CD14-positive monocyte (primary cell): ENCODE measurements at regions not wholly inside any gene's neighbourhood (a gene's known extent, or its start where the extent isn't known, plus 50 kb on each side); places are given as distances from the start of the nearest gene placed in this dataset.

Experiments
- DNase-seq, 3 donors: peaks; one replicate each; pipeline ENCODE4 v3.0.0-alpha.2; 2011 to 2022
- H2AFZ ChIP-seq: 2 replicates; pipeline ENCODE4 v1.6.0; 2012; ENCODE audit warnings: mild to moderate bottlenecking, low read depth, low read length, inconsistent platforms; ENCODE audit not compliant: insufficient read depth, poor library complexity, severe bottlenecking
- H3K27ac ChIP-seq, 2 donors: 1 replicate in 1 of 2; 2 replicates in 1 of 2; pipeline ENCODE4 v1.5.1; 2012 to 2013; ENCODE audit warnings: low read length in 2 of 2, control low read depth in 1 of 2, inconsistent platforms in 1 of 2, low read depth in 1 of 2, mild to moderate bottlenecking in 1 of 2
- H3K27me3 ChIP-seq, 2 donors: one replicate each; pipeline versions ENCODE4 v1.6.0 to v1.6.1; 2011 to 2013; ENCODE audit warnings: low read length in 2 of 2; ENCODE audit not compliant: control insufficient read depth in 2 of 2, insufficient read depth in 2 of 2
- H3K36me3 ChIP-seq, 2 donors: replicated peaks in 1 of 2; 1 replicate in 1 of 2; 2 replicates in 1 of 2; pipeline versions ENCODE4 v1.5.1 to v1.6.1; 2012 to 2013; ENCODE audit warnings: low read length in 2 of 2, control low read depth in 1 of 2, inconsistent platforms in 1 of 2, mild to moderate bottlenecking in 1 of 2; ENCODE audit not compliant: insufficient read depth in 2 of 2, control insufficient read depth in 1 of 2
- H3K4me1 ChIP-seq, 2 donors: 1 replicate in 1 of 2; 2 replicates in 1 of 2; pipeline versions ENCODE4 v1.5.1 to v1.6.1; 2012 to 2013; ENCODE audit warnings: low read length in 2 of 2, control low read depth in 1 of 2, inconsistent platforms in 1 of 2, mild to moderate bottlenecking in 1 of 2, moderate library complexity in 1 of 2; ENCODE audit not compliant: insufficient read depth in 2 of 2, control insufficient read depth in 1 of 2
- H3K4me2 ChIP-seq: replicated peaks from 2 replicates; pipeline ENCODE3; 2012; ENCODE audit warnings: low read length, moderate library complexity, mild to moderate bottlenecking; ENCODE audit not compliant: poor library complexity, severe bottlenecking; ENCODE audit errors: extremely low read depth
- H3K4me3 ChIP-seq, 3 experiments: fragments of 200-600 bp in 1 of 3; sonication (generic) in 1 of 3; replicated peaks in 1 of 3; 1 replicate in 2 of 3; 2 replicates in 1 of 3; pipeline ENCODE4 v1.5.1; 2011 to 2013; ENCODE audit warnings: low read length in 3 of 3, mild to moderate bottlenecking in 3 of 3, control low read depth in 2 of 3, low read depth in 2 of 3, inconsistent platforms in 1 of 3, moderate library complexity in 1 of 3
- H3K79me2 ChIP-seq: 2 replicates; pipeline ENCODE4 v1.6.0; 2012; ENCODE audit warnings: mild to moderate bottlenecking, control low read depth, inconsistent platforms, low read length, moderate library complexity; ENCODE audit not compliant: insufficient read depth
- H3K9ac ChIP-seq: 2 replicates; pipeline ENCODE4 v1.6.0; 2017; ENCODE audit warnings: low read length, mild to moderate bottlenecking; ENCODE audit not compliant: insufficient read depth, poor library complexity, severe bottlenecking
- H3K9me3 ChIP-seq, 2 donors: replicated peaks in 1 of 2; 1 replicate in 1 of 2; 2 replicates in 1 of 2; pipeline versions ENCODE4 v1.5.1 to v1.6.1; 2012 to 2013; ENCODE audit warnings: low read length in 2 of 2, control low read depth in 1 of 2; ENCODE audit not compliant: control insufficient read depth in 1 of 2, insufficient read depth in 1 of 2
- H4K20me1 ChIP-seq: 2 replicates; pipeline ENCODE4 v1.6.0; 2012; ENCODE audit warnings: mild to moderate bottlenecking, low read length, control low read depth, moderate library complexity; ENCODE audit not compliant: insufficient read depth
- H3K27ac Mint-ChIP-seq, 7 donors: one replicate each; pipeline ENCODE4 v1.8.0; 2020; ENCODE audit warnings: mild to moderate bottlenecking in 7 of 7, mixed read lengths in 7 of 7, moderate library complexity in 6 of 7, inconsistent platforms in 2 of 7
- H3K27me3 Mint-ChIP-seq, 3 donors: one replicate each; pipeline ENCODE4 v1.8.0; 2021 to 2022; ENCODE audit warnings: low read depth in 3 of 3, mild to moderate bottlenecking in 3 of 3, mixed read lengths in 3 of 3, moderate library complexity in 3 of 3, inconsistent platforms in 1 of 3
- H3K36me3 Mint-ChIP-seq, 2 donors: one replicate each; pipeline ENCODE4 v1.8.0; 2020; ENCODE audit warnings: mixed read lengths in 2 of 2, inconsistent platforms in 1 of 2, mild to moderate bottlenecking in 1 of 2
- H3K4me1 Mint-ChIP-seq: one replicate; pipeline ENCODE4 v1.8.0; 2020; ENCODE audit warnings: mild to moderate bottlenecking, mixed read lengths
- H3K4me3 Mint-ChIP-seq, 2 donors: one replicate each; pipeline ENCODE4 v1.8.0; 2020; ENCODE audit warnings: mild to moderate bottlenecking in 2 of 2, mixed read lengths in 2 of 2, moderate library complexity in 1 of 2
- H3K9me3 Mint-ChIP-seq, 7 donors: one replicate each; pipeline ENCODE4 v1.8.0; 2020 to 2022; ENCODE audit warnings: mixed read lengths in 7 of 7, mild to moderate bottlenecking in 6 of 7, moderate library complexity in 6 of 7, inconsistent platforms in 2 of 7
- WGBS: methylation state at CpG from one replicate; pipeline ENCODE4 v1.1.5; 2013; ENCODE audit warnings: missing lambda C conversion rate; ENCODE audit not compliant: insufficient coverage; 5-methylcytosine and 5-hydroxymethylcytosine counted together
- intact Hi-C, 2 donors: fragments of 100-400 bp; cut with micrococcal nuclease; formaldehyde crosslinking; loops; one replicate each; pipeline versions ENCODE4 v1.15.0 to v1.15.1; 2023
- TF ChIP-seq, protein P1 (sequence below): fragments of 200-600 bp; IDR thresholded peaks from one replicate; pipeline ENCODE4 v1.8.0; 2022; ENCODE audit warnings: antibody characterized with exemption, mild to moderate bottlenecking

DNA sequence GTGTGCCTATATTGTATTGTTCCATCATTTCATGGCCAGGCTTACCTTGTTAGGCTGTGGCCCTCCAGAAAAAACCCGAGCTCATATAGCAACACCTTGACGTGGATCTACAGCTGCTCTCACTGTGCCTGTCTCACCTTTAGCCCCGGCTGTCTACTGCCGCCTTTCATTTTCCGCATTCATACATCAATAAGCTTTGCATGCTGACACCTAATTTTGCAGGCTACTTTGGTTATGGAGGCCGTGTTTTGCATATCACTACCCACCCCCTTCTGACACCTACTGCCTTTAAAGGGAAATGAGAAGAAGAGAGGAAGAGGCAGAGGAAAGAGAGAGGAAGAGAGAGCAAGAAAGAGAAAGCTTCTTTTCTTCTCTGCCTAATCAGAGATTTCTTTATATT is 702.9 kb downstream of the BCL11A start:
- no peak overlapping the region for H3K4me2 ChIP-seq
- H3K4me1 ChIP-seq, result no peaks in the 10 kb centered on the region
- no peak overlapping the region for H3K9ac ChIP-seq
- no peak for DNase-seq
- H3K27me3 ChIP-seq, result no peaks in the 10 kb centered on the region
- Mint-ChIP-seq H3K36me3 (no peaks in the 10 kb centered on the region), H3K9me3 (peaks cover 0 to 2% (median 0%) of the 10 kb centered on the region in 7 donors), H3K4me3 (no peak overlapping the region), H3K4me1 (no peaks in the 10 kb centered on the region), H3K27ac (peak overlapping the region in 1 of 7 donors; percentile 59), H3K27me3 (peaks cover 0 to 2% (median 0%) of the 10 kb centered on the region in 3 donors)
- no peaks in the 10 kb centered on the region for H3K36me3 ChIP-seq
- no peaks in the 10 kb centered on the region for H4K20me1 ChIP-seq
- no peak overlapping the region for H3K4me3 ChIP-seq
- H3K27ac ChIP-seq, result no peak overlapping the region
- no peaks in the 10 kb centered on the region for H3K79me2 ChIP-seq
- H2AFZ ChIP-seq, result no peak overlapping the region
- TF ChIP-seq, protein P1, sequence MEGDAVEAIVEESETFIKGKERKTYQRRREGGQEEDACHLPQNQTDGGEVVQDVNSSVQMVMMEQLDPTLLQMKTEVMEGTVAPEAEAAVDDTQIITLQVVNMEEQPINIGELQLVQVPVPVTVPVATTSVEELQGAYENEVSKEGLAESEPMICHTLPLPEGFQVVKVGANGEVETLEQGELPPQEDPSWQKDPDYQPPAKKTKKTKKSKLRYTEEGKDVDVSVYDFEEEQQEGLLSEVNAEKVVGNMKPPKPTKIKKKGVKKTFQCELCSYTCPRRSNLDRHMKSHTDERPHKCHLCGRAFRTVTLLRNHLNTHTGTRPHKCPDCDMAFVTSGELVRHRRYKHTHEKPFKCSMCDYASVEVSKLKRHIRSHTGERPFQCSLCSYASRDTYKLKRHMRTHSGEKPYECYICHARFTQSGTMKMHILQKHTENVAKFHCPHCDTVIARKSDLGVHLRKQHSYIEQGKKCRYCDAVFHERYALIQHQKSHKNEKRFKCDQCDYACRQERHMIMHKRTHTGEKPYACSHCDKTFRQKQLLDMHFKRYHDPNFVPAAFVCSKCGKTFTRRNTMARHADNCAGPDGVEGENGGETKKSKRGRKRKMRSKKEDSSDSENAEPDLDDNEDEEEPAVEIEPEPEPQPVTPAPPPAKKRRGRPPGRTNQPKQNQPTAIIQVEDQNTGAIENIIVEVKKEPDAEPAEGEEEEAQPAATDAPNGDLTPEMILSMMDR, result no peak
- intact Hi-C loops, result no loop called here
- H3K9me3 ChIP-seq, result no peaks in the 10 kb centered on the region
- WGBS, result 100% methylated on average over 5 of the region's 6 CpGs

DNA sequence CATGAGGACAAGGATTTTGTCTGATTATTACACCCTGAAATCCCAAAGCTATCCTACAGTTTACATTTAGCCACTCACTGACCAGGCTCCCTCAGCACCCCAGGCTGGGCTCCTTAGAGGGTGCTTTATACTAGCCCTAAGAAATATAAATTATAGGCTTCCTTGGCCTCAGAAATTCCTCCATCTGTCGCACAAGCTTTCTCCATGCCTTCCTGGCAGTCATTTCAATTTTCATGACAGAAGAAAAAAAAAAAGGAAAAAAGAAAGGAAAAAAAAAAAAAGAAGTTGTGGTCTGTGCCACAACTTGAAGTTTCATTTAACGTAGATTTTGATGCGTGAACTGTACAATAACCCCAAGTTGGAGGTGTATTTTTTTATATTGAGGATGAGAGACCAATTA is 719.5 kb downstream of the BCL11A start:
- no peak overlapping the region for H3K4me3 Mint-ChIP-seq
- Histone ChIP-seq H3K9ac (no peak overlapping the region), H3K4me1 (no peaks in the 10 kb centered on the region), H3K27me3 (no peaks in the 10 kb centered on the region), H3K36me3 (no peaks in the 10 kb centered on the region), H3K9me3 (no peaks in the 10 kb centered on the region), H3K27ac (no peak overlapping the region), H4K20me1 (no peaks in the 10 kb centered on the region), H3K4me2 (no peak overlapping the region), H2AFZ (no peak overlapping the region), H3K79me2 (no peaks in the 10 kb centered on the region), H3K4me3 (no peak overlapping the region)
- H3K9me3 Mint-ChIP-seq, result peaks cover 0 to 5% (median 2%) of the 10 kb centered on the region in 7 donors
- H3K4me1 Mint-ChIP-seq, result no peaks in the 10 kb centered on the region
- DNase-seq, result no peak
- TF ChIP-seq, protein P1, result no peak
- peaks cover 0 to 1% (median 0%) of the 10 kb centered on the region in 3 donors for H3K27me3 Mint-ChIP-seq
- no peaks in the 10 kb centered on the region for H3K36me3 Mint-ChIP-seq
- no CpG with 5 or more reads among the region's 3 CpGs for WGBS
- intact Hi-C loops, result no loop called here
- H3K27ac Mint-ChIP-seq, result no peak overlapping the region
